ENCODE measurements at regions not wholly inside any gene's neighbourhood (a gene's known extent, or its start where the extent isn't known, plus 50 kb on each side); places are given as distances from the start of the nearest gene placed in this dataset.

GRCh38 chr15:91564631-91565030 lies 288.9 kb upstream of the SLCO3A1 start:
- ChIA-PET SMC1A (ENCODE audit: uncharacterized antibody, unreplicated experiment) (no interaction called here), CTCF (no interaction called here), POLR2A (no interaction called here), RAD21 (ENCODE audit: unreplicated experiment) (no interaction called here)
- intact Hi-C loops (cut with micrococcal nuclease; ENCODE audit: unreplicated experiment) (no loop called here), in situ Hi-C loops (cut with MboI) (no loop called here)
- H3K27me3 ChIP-seq (replicated peaks in 1 of 2; ENCODE audit: control insufficient read depth in 2 of 2, insufficient read depth in 2 of 2, low read length in 1 of 2): no peaks in the 10 kb centered on the region
- H3K9ac ChIP-seq (ENCODE audit: control insufficient read depth, insufficient read depth, low read length): no peak overlapping the region
- H3K79me2 ChIP-seq (ENCODE audit: control insufficient read depth, insufficient read depth, low read length): no peaks in the 10 kb centered on the region
- DNase-seq (ENCODE audit: low read depth, low spot score) (no peak), ATAC-seq (no peak), FAIRE-seq (no peak)
- no peak overlapping the region for H3K27ac ChIP-seq (ENCODE audit: control insufficient read depth, insufficient read depth)
- no peak overlapping the region for H3K4me3 ChIP-seq
- H3K9me3 ChIP-seq (replicated peaks; ENCODE audit: control insufficient read depth, insufficient read depth, low read length): no peaks in the 10 kb centered on the region
- TF ChIP-seq POLR2A (IDR thresholded peaks at IDR 0.05; ENCODE audit: low read depth, low read length): no peak
- TF ChIP-seq EGR1 (IDR thresholded peaks at IDR 0.05; ENCODE audit: borderline replicate concordance in 1 of 2, low read depth in 2 of 2, low read length in 2 of 2): no peak
- TF ChIP-seq SREBF1 (IDR thresholded peaks at IDR 0.05; ENCODE audit: low read length): no peak
- TF ChIP-seq CHD1 (IDR thresholded peaks at IDR 0.05; ENCODE audit: low read depth, low read length): no peak
- TF ChIP-seq KAT2A (conservative IDR thresholded peaks at IDR 0.05; ENCODE audit: control insufficient read depth, low read depth, low read length): no peak
- TF ChIP-seq YY1 (IDR thresholded peaks at IDR 0.05; ENCODE audit: low read depth, low read length): no peak
- TF ChIP-seq SMC3 (IDR thresholded peaks at IDR 0.05; ENCODE audit: borderline replicate concordance, low read length): no peak
- TF ChIP-seq STAT1 (conservative IDR thresholded peaks at IDR 0.05): no peak
- TF ChIP-seq ZNF687 (IDR thresholded peaks at IDR 0.05): no peak
- TF ChIP-seq SRF (IDR thresholded peaks at IDR 0.05; ENCODE audit: low read depth in 2 of 2, low read length in 2 of 2): no peak
- TF ChIP-seq POLR2AphosphoS2 (IDR thresholded peaks at IDR 0.05; ENCODE audit: low read depth, low read length): no peak
- 1% methylated on average over 3 of the region's 3 CpGs for WGBS (ENCODE audit: insufficient coverage, insufficient replicate concordance, low lambda C conversion rate, missing lambda C conversion rate)
- no TSS peak for BruUV-seq (replicated peaks)
- H2AFZ ChIP-seq (ENCODE audit: control insufficient read depth, low read depth, low read length): no peak overlapping the region
- no peaks in the 10 kb centered on the region for H3K4me1 ChIP-seq (ENCODE audit: control insufficient read depth, insufficient read depth, low read length)
- no peaks in the 10 kb centered on the region for H4K20me1 ChIP-seq (ENCODE audit: control insufficient read depth, insufficient read depth)
- no peak overlapping the region for H3K4me2 ChIP-seq (ENCODE audit: control insufficient read depth, insufficient read depth)
- no peaks in the 10 kb centered on the region for H3K36me3 ChIP-seq (ENCODE audit: control insufficient read depth in 2 of 2, insufficient read depth in 2 of 2, low read length in 1 of 2)
